H1 (cell line): ENCODE measurements at regions not wholly inside any gene's neighbourhood (a gene's known extent, or its start where the extent isn't known, plus 50 kb on each side); places are given as distances from the start of the nearest gene placed in this dataset.
A peak's percentile ranks its signal among the peaks of the same experiment; 100 is the strongest.

Source experiments
- CHD2 ChIP-seq: IDR thresholded peaks from 2 replicates; pipeline ENCODE4 v1.6.1; 2012; ENCODE audit warnings: low read length, improper control_type of control experiment
- SP1 ChIP-seq: IDR thresholded peaks from 2 replicates; pipeline ENCODE4 v1.6.1; 2011; ENCODE audit warnings: low read depth, low read length
- TF ChIP-seq, protein P1 (sequence below): fragments of 300-600 bp; sonication (generic); IDR thresholded peaks from 2 replicates; pipeline ENCODE4 v1.7.1; 2012; ENCODE audit warnings: low read length, moderate library complexity, mild to moderate bottlenecking, inconsistent platforms; ENCODE audit not compliant: insufficient replicate concordance
- TF ChIP-seq, protein P2 (sequence below): IDR thresholded peaks from 2 replicates; pipeline ENCODE4 v1.6.1; 2012; ENCODE audit warnings: inconsistent platforms

DNA sequence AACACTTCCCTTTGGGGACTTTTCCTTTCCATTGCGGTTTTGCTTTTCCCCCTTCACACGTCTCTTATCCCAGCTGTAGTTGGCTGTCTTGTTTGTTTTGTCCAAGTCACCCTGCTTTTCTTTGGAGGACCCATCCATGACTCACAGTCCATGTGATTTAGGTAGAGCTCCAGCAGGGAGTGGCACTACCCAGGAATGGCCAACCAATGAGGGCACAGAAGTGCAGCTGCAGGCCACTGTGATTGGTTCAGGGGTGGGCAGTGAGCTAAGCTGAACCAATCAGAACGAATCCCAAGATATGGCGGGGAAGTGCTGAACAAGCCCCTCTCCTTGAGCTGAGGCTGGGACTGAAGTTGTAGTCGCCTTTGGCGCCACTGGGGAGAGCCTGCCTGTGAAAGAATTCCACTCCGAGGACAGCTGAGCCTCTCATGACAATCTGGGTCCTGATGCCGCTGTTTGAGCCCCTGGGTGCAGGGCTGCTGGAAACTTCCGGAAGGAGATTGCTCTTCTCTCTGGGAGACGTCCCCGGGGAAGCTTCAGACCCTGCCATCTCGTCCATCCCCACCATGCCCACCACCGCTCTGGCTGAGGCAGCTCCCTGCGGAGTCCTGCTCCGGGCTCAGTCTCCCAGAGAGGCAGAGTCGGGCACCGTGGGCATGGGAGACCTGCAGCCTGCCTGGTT, 62.9 kb upstream of the URI1 start (continued):
- TF ChIP-seq, protein P1, sequence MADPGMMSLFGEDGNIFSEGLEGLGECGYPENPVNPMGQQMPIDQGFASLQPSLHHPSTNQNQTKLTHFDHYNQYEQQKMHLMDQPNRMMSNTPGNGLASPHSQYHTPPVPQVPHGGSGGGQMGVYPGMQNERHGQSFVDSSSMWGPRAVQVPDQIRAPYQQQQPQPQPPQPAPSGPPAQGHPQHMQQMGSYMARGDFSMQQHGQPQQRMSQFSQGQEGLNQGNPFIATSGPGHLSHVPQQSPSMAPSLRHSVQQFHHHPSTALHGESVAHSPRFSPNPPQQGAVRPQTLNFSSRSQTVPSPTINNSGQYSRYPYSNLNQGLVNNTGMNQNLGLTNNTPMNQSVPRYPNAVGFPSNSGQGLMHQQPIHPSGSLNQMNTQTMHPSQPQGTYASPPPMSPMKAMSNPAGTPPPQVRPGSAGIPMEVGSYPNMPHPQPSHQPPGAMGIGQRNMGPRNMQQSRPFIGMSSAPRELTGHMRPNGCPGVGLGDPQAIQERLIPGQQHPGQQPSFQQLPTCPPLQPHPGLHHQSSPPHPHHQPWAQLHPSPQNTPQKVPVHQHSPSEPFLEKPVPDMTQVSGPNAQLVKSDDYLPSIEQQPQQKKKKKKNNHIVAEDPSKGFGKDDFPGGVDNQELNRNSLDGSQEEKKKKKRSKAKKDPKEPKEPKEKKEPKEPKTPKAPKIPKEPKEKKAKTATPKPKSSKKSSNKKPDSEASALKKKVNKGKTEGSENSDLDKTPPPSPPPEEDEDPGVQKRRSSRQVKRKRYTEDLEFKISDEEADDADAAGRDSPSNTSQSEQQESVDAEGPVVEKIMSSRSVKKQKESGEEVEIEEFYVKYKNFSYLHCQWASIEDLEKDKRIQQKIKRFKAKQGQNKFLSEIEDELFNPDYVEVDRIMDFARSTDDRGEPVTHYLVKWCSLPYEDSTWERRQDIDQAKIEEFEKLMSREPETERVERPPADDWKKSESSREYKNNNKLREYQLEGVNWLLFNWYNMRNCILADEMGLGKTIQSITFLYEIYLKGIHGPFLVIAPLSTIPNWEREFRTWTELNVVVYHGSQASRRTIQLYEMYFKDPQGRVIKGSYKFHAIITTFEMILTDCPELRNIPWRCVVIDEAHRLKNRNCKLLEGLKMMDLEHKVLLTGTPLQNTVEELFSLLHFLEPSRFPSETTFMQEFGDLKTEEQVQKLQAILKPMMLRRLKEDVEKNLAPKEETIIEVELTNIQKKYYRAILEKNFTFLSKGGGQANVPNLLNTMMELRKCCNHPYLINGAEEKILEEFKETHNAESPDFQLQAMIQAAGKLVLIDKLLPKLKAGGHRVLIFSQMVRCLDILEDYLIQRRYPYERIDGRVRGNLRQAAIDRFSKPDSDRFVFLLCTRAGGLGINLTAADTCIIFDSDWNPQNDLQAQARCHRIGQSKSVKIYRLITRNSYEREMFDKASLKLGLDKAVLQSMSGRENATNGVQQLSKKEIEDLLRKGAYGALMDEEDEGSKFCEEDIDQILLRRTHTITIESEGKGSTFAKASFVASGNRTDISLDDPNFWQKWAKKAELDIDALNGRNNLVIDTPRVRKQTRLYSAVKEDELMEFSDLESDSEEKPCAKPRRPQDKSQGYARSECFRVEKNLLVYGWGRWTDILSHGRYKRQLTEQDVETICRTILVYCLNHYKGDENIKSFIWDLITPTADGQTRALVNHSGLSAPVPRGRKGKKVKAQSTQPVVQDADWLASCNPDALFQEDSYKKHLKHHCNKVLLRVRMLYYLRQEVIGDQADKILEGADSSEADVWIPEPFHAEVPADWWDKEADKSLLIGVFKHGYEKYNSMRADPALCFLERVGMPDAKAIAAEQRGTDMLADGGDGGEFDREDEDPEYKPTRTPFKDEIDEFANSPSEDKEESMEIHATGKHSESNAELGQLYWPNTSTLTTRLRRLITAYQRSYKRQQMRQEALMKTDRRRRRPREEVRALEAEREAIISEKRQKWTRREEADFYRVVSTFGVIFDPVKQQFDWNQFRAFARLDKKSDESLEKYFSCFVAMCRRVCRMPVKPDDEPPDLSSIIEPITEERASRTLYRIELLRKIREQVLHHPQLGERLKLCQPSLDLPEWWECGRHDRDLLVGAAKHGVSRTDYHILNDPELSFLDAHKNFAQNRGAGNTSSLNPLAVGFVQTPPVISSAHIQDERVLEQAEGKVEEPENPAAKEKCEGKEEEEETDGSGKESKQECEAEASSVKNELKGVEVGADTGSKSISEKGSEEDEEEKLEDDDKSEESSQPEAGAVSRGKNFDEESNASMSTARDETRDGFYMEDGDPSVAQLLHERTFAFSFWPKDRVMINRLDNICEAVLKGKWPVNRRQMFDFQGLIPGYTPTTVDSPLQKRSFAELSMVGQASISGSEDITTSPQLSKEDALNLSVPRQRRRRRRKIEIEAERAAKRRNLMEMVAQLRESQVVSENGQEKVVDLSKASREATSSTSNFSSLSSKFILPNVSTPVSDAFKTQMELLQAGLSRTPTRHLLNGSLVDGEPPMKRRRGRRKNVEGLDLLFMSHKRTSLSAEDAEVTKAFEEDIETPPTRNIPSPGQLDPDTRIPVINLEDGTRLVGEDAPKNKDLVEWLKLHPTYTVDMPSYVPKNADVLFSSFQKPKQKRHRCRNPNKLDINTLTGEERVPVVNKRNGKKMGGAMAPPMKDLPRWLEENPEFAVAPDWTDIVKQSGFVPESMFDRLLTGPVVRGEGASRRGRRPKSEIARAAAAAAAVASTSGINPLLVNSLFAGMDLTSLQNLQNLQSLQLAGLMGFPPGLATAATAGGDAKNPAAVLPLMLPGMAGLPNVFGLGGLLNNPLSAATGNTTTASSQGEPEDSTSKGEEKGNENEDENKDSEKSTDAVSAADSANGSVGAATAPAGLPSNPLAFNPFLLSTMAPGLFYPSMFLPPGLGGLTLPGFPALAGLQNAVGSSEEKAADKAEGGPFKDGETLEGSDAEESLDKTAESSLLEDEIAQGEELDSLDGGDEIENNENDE: no peak
- TF ChIP-seq CHD2 (peak; percentile 66), SP1 (peak; percentile 89)
- TF ChIP-seq, protein P2, sequence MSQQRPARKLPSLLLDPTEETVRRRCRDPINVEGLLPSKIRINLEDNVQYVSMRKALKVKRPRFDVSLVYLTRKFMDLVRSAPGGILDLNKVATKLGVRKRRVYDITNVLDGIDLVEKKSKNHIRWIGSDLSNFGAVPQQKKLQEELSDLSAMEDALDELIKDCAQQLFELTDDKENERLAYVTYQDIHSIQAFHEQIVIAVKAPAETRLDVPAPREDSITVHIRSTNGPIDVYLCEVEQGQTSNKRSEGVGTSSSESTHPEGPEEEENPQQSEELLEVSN: peak; percentile 83
